ENCODE measurements at regions not wholly inside any gene's neighbourhood (a gene's known extent, or its start where the extent isn't known, plus 50 kb on each side); places are given as distances from the start of the nearest gene placed in this dataset.

DNA sequence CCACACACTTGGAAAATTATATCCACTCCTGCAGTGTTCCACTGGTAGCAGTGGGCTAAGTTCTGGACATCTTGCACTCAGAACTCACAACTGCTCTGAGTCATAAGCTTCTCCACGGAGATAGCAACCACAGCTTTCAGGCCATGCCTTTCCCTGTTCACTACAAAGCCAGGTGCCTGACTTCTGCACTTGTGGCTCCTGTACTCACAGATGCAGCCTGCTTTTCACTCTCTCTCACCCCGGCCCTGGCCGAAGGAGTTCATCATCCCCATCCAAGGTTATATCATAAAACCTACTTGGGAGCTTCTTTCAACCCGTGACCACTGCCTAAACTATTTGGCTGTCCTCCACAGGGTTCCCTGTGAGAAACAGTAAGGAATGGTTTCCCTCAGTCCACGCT lies 999.4 kb downstream of the GLUD2 start:
- POLR2A ChIA-PET, result no interaction called here
- no peak for TF ChIP-seq POLR2AphosphoS5 (IDR thresholded peaks at IDR 0.05; ENCODE audit: low read depth, low read length)
- TF ChIP-seq TCF7L2 (IDR thresholded peaks at IDR 0.05; ENCODE audit: low read depth, low read length), result no peak
- no peak for TF ChIP-seq SIN3A (IDR thresholded peaks at IDR 0.05; ENCODE audit: borderline replicate concordance, insufficient read depth, low read depth, low read length)
- TF ChIP-seq, protein P1, sequence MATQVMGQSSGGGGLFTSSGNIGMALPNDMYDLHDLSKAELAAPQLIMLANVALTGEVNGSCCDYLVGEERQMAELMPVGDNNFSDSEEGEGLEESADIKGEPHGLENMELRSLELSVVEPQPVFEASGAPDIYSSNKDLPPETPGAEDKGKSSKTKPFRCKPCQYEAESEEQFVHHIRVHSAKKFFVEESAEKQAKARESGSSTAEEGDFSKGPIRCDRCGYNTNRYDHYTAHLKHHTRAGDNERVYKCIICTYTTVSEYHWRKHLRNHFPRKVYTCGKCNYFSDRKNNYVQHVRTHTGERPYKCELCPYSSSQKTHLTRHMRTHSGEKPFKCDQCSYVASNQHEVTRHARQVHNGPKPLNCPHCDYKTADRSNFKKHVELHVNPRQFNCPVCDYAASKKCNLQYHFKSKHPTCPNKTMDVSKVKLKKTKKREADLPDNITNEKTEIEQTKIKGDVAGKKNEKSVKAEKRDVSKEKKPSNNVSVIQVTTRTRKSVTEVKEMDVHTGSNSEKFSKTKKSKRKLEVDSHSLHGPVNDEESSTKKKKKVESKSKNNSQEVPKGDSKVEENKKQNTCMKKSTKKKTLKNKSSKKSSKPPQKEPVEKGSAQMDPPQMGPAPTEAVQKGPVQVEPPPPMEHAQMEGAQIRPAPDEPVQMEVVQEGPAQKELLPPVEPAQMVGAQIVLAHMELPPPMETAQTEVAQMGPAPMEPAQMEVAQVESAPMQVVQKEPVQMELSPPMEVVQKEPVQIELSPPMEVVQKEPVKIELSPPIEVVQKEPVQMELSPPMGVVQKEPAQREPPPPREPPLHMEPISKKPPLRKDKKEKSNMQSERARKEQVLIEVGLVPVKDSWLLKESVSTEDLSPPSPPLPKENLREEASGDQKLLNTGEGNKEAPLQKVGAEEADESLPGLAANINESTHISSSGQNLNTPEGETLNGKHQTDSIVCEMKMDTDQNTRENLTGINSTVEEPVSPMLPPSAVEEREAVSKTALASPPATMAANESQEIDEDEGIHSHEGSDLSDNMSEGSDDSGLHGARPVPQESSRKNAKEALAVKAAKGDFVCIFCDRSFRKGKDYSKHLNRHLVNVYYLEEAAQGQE (IDR thresholded peaks at IDR 0.05; ENCODE audit: insufficient read depth in 1 of 2, low read depth in 2 of 2, low read length in 1 of 2), result no peak
- Histone ChIP-seq H3K9me3 (ENCODE audit: control insufficient read depth, insufficient read depth, low read depth, low read length) (no peaks in the 10 kb centered on the region), H3K4me1 (ENCODE audit: control insufficient read depth, insufficient read depth, low read length) (no peaks in the 10 kb centered on the region), H3K27me3 (ENCODE audit: control insufficient read depth, insufficient read depth, low read length) (no peaks in the 10 kb centered on the region), H3K27ac (ENCODE audit: low read length) (no peak overlapping the region), H3K4me3 (ENCODE audit: low read depth in 2 of 2, low read length in 2 of 2) (no peak overlapping the region), H3K36me3 (ENCODE audit: control insufficient read depth, insufficient read depth, low read length) (no peaks in the 10 kb centered on the region)
- in situ Hi-C loops (cut with HindIII; ENCODE audit: low pct_unique_long_range_greater_than_20kb, low sequenced_read_pairs) (no loop called here), intact Hi-C loops (cut with micrococcal nuclease; ENCODE audit: unreplicated experiment) (no loop called here)
- CTCF ChIA-PET, result no interaction called here
- ATAC-seq (no peak), DNase-seq (ENCODE audit: low read depth, low spot score) (no peak)
- no TSS peak for BruUV-seq (replicated peaks)

DNA sequence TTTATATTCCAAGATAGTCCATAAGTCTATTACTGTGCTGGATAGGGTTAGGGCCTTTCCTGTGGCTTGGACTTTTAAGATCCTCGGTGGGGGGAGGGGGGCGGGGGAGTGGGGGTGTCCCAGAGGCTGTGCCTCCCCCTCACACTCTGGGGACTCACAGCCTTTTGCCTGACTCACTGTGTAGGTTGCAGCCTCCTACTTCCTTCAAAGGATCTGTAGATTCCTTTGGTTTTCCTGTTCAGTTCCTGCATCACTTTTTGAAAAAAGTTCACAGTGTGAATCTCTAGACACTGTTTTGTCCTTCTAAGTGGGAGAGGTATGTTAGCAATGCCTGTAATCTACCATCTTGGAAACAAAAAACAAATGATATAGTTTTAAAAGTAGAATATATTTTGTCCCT lies 999.9 kb downstream of the GLUD2 start:
- BruUV-seq (replicated peaks), result no TSS peak

More for the DNA sequence above, 999.9 kb downstream of the GLUD2 start:
- no peaks in the 10 kb centered on the region for H3K36me3 ChIP-seq (ENCODE audit: control insufficient read depth, insufficient read depth, low read length)
- ATAC-seq (no peak), DNase-seq (ENCODE audit: low read depth, low spot score) (no peak)
- intact Hi-C loops (cut with micrococcal nuclease; ENCODE audit: unreplicated experiment), result no loop called here
- no peaks in the 10 kb centered on the region for H3K27me3 ChIP-seq (ENCODE audit: control insufficient read depth, insufficient read depth, low read length)
- no peaks in the 10 kb centered on the region for H3K9me3 ChIP-seq (ENCODE audit: control insufficient read depth, insufficient read depth, low read depth, low read length)
- no peak for TF ChIP-seq POLR2AphosphoS5 (IDR thresholded peaks at IDR 0.05; ENCODE audit: low read depth, low read length)
- TF ChIP-seq, protein P2, sequence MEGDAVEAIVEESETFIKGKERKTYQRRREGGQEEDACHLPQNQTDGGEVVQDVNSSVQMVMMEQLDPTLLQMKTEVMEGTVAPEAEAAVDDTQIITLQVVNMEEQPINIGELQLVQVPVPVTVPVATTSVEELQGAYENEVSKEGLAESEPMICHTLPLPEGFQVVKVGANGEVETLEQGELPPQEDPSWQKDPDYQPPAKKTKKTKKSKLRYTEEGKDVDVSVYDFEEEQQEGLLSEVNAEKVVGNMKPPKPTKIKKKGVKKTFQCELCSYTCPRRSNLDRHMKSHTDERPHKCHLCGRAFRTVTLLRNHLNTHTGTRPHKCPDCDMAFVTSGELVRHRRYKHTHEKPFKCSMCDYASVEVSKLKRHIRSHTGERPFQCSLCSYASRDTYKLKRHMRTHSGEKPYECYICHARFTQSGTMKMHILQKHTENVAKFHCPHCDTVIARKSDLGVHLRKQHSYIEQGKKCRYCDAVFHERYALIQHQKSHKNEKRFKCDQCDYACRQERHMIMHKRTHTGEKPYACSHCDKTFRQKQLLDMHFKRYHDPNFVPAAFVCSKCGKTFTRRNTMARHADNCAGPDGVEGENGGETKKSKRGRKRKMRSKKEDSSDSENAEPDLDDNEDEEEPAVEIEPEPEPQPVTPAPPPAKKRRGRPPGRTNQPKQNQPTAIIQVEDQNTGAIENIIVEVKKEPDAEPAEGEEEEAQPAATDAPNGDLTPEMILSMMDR (IDR thresholded peaks at IDR 0.05), result no peak
- TF ChIP-seq TCF7L2 (IDR thresholded peaks at IDR 0.05; ENCODE audit: low read depth, low read length), result no peak
- TF ChIP-seq, protein P1 (IDR thresholded peaks at IDR 0.05; ENCODE audit: insufficient read depth in 1 of 2, low read depth in 2 of 2, low read length in 1 of 2), result no peak
- H3K4me1 ChIP-seq (ENCODE audit: control insufficient read depth, insufficient read depth, low read length), result no peaks in the 10 kb centered on the region
- no peak overlapping the region for H3K4me3 ChIP-seq (ENCODE audit: low read depth in 2 of 2, low read length in 2 of 2)
- POLR2A ChIA-PET, result no interaction called here
- in situ Hi-C loops (cut with HindIII; ENCODE audit: low pct_unique_long_range_greater_than_20kb, low sequenced_read_pairs), result no loop called here
- CTCF ChIA-PET, result no interaction called here
- H3K27ac ChIP-seq (ENCODE audit: low read length), result no peak overlapping the region

Data from Panc1 (cell line).